GM04504 (cell line): ENCODE measurements at regions not wholly inside any gene's neighbourhood (a gene's known extent, or its start where the extent isn't known, plus 50 kb on each side); places are given as distances from the start of the nearest gene placed in this dataset.

Experiments
- DNase-seq: peaks from one replicate; pipeline ENCODE4 v3.0.0-alpha.2; 2012; ENCODE audit warnings: low read depth

DNA sequence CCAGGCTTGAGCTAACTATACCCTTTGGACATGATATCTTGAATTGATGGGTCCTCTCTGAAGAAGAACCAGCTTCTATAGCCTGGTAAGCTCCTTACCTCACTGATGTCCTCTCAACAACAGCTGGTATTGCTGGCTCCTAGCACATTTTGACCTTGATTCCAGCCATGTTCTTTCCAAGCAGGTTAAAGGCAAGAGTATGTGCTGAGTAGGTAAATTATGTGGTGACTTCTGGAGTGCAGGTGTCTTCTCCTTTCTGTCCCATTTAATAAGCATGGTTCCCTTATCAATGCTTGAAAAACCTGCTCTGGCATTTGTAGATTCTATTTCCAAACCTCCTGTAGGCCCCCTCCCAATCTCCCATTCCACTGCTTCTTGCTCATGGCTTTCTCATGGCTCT lies 300.1 kb downstream of the UTP18 start:
- no peak for DNase-seq

DNA sequence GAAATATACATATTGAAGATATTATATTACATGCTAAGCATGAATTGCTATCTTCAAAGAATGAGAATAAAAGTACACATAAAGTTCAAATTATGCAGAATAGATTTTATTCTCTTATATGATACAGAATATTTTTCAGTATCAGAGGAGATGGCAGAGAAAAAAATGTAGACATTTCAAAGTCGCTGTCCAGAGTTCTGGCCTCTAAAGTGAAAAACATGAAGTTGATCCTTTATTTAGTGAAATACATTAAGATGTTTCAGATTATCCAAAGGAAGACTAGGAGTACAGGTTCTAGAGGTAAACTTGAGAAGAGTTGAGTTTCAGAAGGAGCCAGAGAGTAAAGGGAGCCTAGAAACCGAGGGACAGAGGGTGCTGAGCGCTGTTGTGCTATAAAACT lies 303.6 kb downstream of the UTP18 start:
- DNase-seq, result no peak

DNA sequence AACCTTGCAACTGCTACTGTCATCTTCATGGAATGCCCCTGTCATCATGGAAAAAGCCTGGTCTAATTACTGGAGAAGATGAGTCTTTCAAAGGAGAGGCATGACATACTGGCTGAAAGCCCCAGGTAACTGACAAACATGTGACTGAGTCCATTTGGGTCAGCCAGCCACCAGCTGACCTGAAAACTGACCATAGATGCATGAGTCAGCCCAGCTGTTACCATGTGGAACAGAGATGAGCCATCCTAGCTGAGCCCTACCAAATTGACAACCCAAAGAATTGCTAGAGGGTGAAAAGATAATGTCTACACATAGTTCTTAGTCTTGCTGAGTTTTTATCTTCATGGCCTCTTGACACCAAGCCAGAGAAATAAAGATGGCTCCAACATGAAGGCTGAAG lies 311.8 kb downstream of the UTP18 start:
- DNase-seq, result no peak
